ENCODE measurements at regions not wholly inside any gene's neighbourhood (a gene's known extent, or its start where the extent isn't known, plus 50 kb on each side); places are given as distances from the start of the nearest gene placed in this dataset.
"Not testable (repeated sequence)": the region's sequence is repeated elsewhere in the genome, so short reads cannot be mapped to it uniquely, and the experiment has no call there.

DNA sequence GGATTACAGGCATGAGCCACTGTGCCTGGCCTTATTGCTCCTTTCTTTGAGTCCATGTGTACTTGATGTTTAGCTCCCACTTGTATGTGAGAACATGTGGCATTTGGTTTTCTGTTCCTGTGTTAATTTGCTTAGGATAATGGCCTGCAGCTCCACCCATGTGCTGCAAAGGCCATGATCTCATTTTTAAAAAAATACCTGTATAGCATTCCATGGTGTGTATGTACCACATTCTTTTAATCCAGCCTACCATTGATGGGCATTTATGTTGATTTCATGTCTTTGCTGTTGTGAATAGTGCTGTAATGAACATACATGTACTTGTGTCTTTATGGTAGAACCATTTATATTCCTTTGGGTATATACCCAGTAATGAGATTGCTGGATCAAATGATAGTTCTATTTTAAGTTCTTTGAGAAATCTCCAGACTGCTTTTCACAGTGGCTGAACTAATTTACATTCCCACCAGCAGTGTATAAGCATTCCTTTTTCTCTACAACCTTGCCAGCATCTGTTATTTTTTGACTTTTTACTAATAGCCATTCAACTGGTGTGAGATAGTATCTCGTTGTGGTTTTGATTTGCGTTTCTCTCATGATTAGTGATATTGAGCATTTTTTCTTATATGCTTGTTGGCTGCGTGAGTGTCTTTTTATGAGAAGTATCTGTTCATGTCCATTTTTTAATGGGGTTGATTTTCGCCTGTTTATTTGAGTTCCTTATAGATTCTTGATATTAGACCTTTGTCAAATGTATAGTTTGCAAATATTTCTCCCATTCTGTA, 136.4 kb upstream of the SPRED2 start:
- not testable (repeated sequence) for TF ChIP-seq BATF2 (CRISPR knock-in tag; IDR thresholded peaks at IDR 0.05); TBP (CRISPR knock-in tag; IDR thresholded peaks at IDR 0.05); TAF1 (CRISPR knock-in tag; IDR thresholded peaks at IDR 0.05); ZNF501 (CRISPR knock-in tag; IDR thresholded peaks at IDR 0.05); SALL1 (CRISPR knock-in tag; IDR thresholded peaks at IDR 0.05); GABPA (IDR thresholded peaks at IDR 0.05; ENCODE audit: low read depth, low read length); GABPA (CRISPR knock-in tag; IDR thresholded peaks at IDR 0.05; ENCODE audit: low read depth)
